HG03521 (cell line): ENCODE measurements at regions not wholly inside any gene's neighbourhood (a gene's known extent, or its start where the extent isn't known, plus 50 kb on each side); places are given as distances from the start of the nearest gene placed in this dataset.
A peak's percentile ranks its signal among the peaks of the same experiment; 100 is the strongest.

ENCODE experiments used
- ATAC-seq: cut with Tn5 transposase; IDR thresholded peaks from one replicate; pipeline ENCODE4 v1.9.1; 2021; ENCODE audit warnings: mild to moderate bottlenecking, moderate library complexity; ENCODE audit not compliant: unreplicated experiment

- ATAC-seq = no peak
Observed at GRCh38 chr17:12365805-12366204, 299.9 kb upstream of the MYOCD start.

- no peak for ATAC-seq
Observed at GRCh38 chr17:12369065-12369464, 296.6 kb upstream of the MYOCD start.

- ATAC-seq = no peak
Observed at GRCh38 chr17:12376276-12376675, 289.4 kb upstream of the MYOCD start.

- no peak for ATAC-seq
Observed at GRCh38 chr17:12386225-12386624, 279.5 kb upstream of the MYOCD start.

- no peak for ATAC-seq
Observed at GRCh38 chr17:12388226-12388625, 277.5 kb upstream of the MYOCD start.

GRCh38 chr17:12389421-12389820 is 276.3 kb upstream of the MYOCD start:
- no peak for ATAC-seq

- ATAC-seq = no peak
Observed at GRCh38 chr17:12390631-12391030, 275.1 kb upstream of the MYOCD start.

GRCh38 chr17:12391468-12391867 is 274.2 kb upstream of the MYOCD start:
- ATAC-seq = no peak

- ATAC-seq = no peak
Observed at GRCh38 chr17:12395733-12396354, 269.8 kb upstream of the MYOCD start.

- ATAC-seq = no peak
Observed at GRCh38 chr17:12398441-12399051, 267.1 kb upstream of the MYOCD start.

GRCh38 chr17:12402963-12403622 is 262.6 kb upstream of the MYOCD start:
- ATAC-seq = no peak

GRCh38 chr17:12403881-12404398 is 261.8 kb upstream of the MYOCD start:
- no peak for ATAC-seq

GRCh38 chr17:12406623-12407215 is 259.0 kb upstream of the MYOCD start:
- ATAC-seq = no peak

- ATAC-seq = no peak
Observed at GRCh38 chr17:12407495-12408252, 258.0 kb upstream of the MYOCD start.

- no peak for ATAC-seq
Observed at GRCh38 chr17:12409082-12409481, 256.6 kb upstream of the MYOCD start.

GRCh38 chr17:12410717-12411116 is 255.0 kb upstream of the MYOCD start:
- ATAC-seq = no peak

- ATAC-seq = no peak
Observed at GRCh38 chr17:12415031-12415430, 250.7 kb upstream of the MYOCD start.

- no peak for ATAC-seq
Observed at GRCh38 chr17:12421077-12421476, 244.6 kb upstream of the MYOCD start.

GRCh38 chr17:12421646-12422306 is 243.9 kb upstream of the MYOCD start:
- ATAC-seq = peak; percentile 68

GRCh38 chr17:12422651-12423050 is 243.0 kb upstream of the MYOCD start:
- no peak for ATAC-seq

- ATAC-seq = no peak
Observed at GRCh38 chr17:12423337-12423736, 242.4 kb upstream of the MYOCD start.
